ENCODE measurements at regions not wholly inside any gene's neighbourhood (a gene's known extent, or its start where the extent isn't known, plus 50 kb on each side); places are given as distances from the start of the nearest gene placed in this dataset.

- Histone ChIP-seq H3K36me3 (ENCODE audit: insufficient read depth, low read length) (no peaks in the 10 kb centered on the region), H3K79me2 (ENCODE audit: insufficient read depth, low read length) (no peaks in the 10 kb centered on the region), H3K4me3 (ENCODE audit: low read length, poor library complexity, severe bottlenecking) (no peak overlapping the region), H3K27me3 (ENCODE audit: insufficient read depth, low read length, poor library complexity, severe bottlenecking) (no peaks in the 10 kb centered on the region), H2AFZ (ENCODE audit: low read length) (no peak overlapping the region), H3K4me2 (ENCODE audit: low read depth, low read length, poor library complexity, severe bottlenecking) (no peak overlapping the region), H3K9ac (ENCODE audit: low read depth, low read length, poor library complexity, severe bottlenecking) (no peak overlapping the region), H4K20me1 (ENCODE audit: insufficient read depth, low read length, poor library complexity, severe bottlenecking) (no peaks in the 10 kb centered on the region), H3F3A (ENCODE audit: low read depth) (no peaks in the 10 kb centered on the region), H3K9me2 (replicated peaks; ENCODE audit: low read depth, low read length) (no peaks in the 10 kb centered on the region), H3K4me1 (ENCODE audit: insufficient read depth, low read length, poor library complexity, severe bottlenecking) (no peaks in the 10 kb centered on the region), H3K9me3 (ENCODE audit: insufficient read depth, low read depth, low read length) (no peaks in the 10 kb centered on the region)
- TF ChIP-seq EZH2phosphoT487 (IDR thresholded peaks at IDR 0.05; ENCODE audit: borderline replicate concordance) (no peak), CTCF (conservative IDR thresholded peaks at IDR 0.05; ENCODE audit: low read length) (no peak)
These were observed 110.1 kb downstream of the MAFB start for GRCh38 chr20:40578961-40579360.

GRCh38 chr20:40575851-40576250 lies 113.2 kb downstream of the MAFB start:
- H3K79me2 ChIP-seq (ENCODE audit: insufficient read depth, low read length): no peaks in the 10 kb centered on the region
- H2AFZ ChIP-seq (ENCODE audit: low read length): no peak overlapping the region
- no peaks in the 10 kb centered on the region for H4K20me1 ChIP-seq (ENCODE audit: insufficient read depth, low read length, poor library complexity, severe bottlenecking)
- H3K27me3 ChIP-seq (ENCODE audit: insufficient read depth, low read length, poor library complexity, severe bottlenecking): no peaks in the 10 kb centered on the region
- H3K9me2 ChIP-seq (replicated peaks; ENCODE audit: low read depth, low read length): no peaks in the 10 kb centered on the region
- H3K4me1 ChIP-seq (ENCODE audit: insufficient read depth, low read length, poor library complexity, severe bottlenecking): no peaks in the 10 kb centered on the region
- H3K9me3 ChIP-seq (ENCODE audit: insufficient read depth, low read depth, low read length): no peaks in the 10 kb centered on the region
- no peak overlapping the region for H3K4me3 ChIP-seq (ENCODE audit: low read length, poor library complexity, severe bottlenecking)
- H3K9ac ChIP-seq (ENCODE audit: low read depth, low read length, poor library complexity, severe bottlenecking): no peak overlapping the region
- H3F3A ChIP-seq (ENCODE audit: low read depth): no peaks in the 10 kb centered on the region
- no peaks in the 10 kb centered on the region for H3K36me3 ChIP-seq (ENCODE audit: insufficient read depth, low read length)
- no peak overlapping the region for H3K4me2 ChIP-seq (ENCODE audit: low read depth, low read length, poor library complexity, severe bottlenecking)
- no peak for TF ChIP-seq CTCF (conservative IDR thresholded peaks at IDR 0.05; ENCODE audit: low read length)
- TF ChIP-seq EZH2phosphoT487 (IDR thresholded peaks at IDR 0.05; ENCODE audit: borderline replicate concordance): no peak

- H3K79me2 ChIP-seq (ENCODE audit: insufficient read depth, low read length): no peaks in the 10 kb centered on the region
- no peaks in the 10 kb centered on the region for H3K36me3 ChIP-seq (ENCODE audit: insufficient read depth, low read length)
- no peak overlapping the region for H3K4me2 ChIP-seq (ENCODE audit: low read depth, low read length, poor library complexity, severe bottlenecking)
- H4K20me1 ChIP-seq (ENCODE audit: insufficient read depth, low read length, poor library complexity, severe bottlenecking): no peaks in the 10 kb centered on the region
- TF ChIP-seq CTCF (conservative IDR thresholded peaks at IDR 0.05; ENCODE audit: low read length): no peak
- no peak overlapping the region for H3K9ac ChIP-seq (ENCODE audit: low read depth, low read length, poor library complexity, severe bottlenecking)
- H3F3A ChIP-seq (ENCODE audit: low read depth): no peaks in the 10 kb centered on the region
- no peaks in the 10 kb centered on the region for H3K27me3 ChIP-seq (ENCODE audit: insufficient read depth, low read length, poor library complexity, severe bottlenecking)
- no peaks in the 10 kb centered on the region for H3K9me3 ChIP-seq (ENCODE audit: insufficient read depth, low read depth, low read length)
- H2AFZ ChIP-seq (ENCODE audit: low read length): no peak overlapping the region
- no peaks in the 10 kb centered on the region for H3K4me1 ChIP-seq (ENCODE audit: insufficient read depth, low read length, poor library complexity, severe bottlenecking)
- no peaks in the 10 kb centered on the region for H3K9me2 ChIP-seq (replicated peaks; ENCODE audit: low read depth, low read length)
- H3K4me3 ChIP-seq (ENCODE audit: low read length, poor library complexity, severe bottlenecking): no peak overlapping the region
These were observed 116.8 kb downstream of the MAFB start for GRCh38 chr20:40572251-40572650.
